ENCODE measurements at regions not wholly inside any gene's neighbourhood (a gene's known extent, or its start where the extent isn't known, plus 50 kb on each side); places are given as distances from the start of the nearest gene placed in this dataset.

- Mint-ChIP-seq H3K27me3 (ENCODE audit: low read depth, unreplicated experiment) (no peaks in the 10 kb centered on the region), H3K27ac (ENCODE audit: unreplicated experiment) (no peak overlapping the region), H3K36me3 (ENCODE audit: low read depth, unreplicated experiment) (no peaks in the 10 kb centered on the region), H3K9me3 (ENCODE audit: unreplicated experiment) (peaks cover 18% of the 10 kb centered on the region), H3K4me3 (ENCODE audit: unreplicated experiment) (no peak overlapping the region), H3K4me1 (ENCODE audit: low read depth, unreplicated experiment) (no peaks in the 10 kb centered on the region)
- TF ChIP-seq EZH2 (IDR thresholded peaks at IDR 0.05; ENCODE audit: insufficient read depth, low read length) (no peak), CTCF (IDR thresholded peaks at IDR 0.05; ENCODE audit: insufficient read depth, low read depth, low read length) (peak; percentile 76)
- H3K4me2 ChIP-seq (ENCODE audit: low read length) = peak overlapping the region; percentile 80
- no peaks in the 10 kb centered on the region for H3K4me1 ChIP-seq (ENCODE audit: insufficient read depth, low read length)
- H3K79me2 ChIP-seq (ENCODE audit: insufficient read depth, low read length) = no peaks in the 10 kb centered on the region
- H2AFZ ChIP-seq (ENCODE audit: low read depth, low read length) = peak overlapping the region; percentile 79
- H3K4me3 ChIP-seq (ENCODE audit: insufficient read depth, low read depth, low read length) = peak overlapping the region; percentile 35
- no peaks in the 10 kb centered on the region for H3K36me3 ChIP-seq (ENCODE audit: insufficient read depth, low read length)
- peaks cover 5% of the 10 kb centered on the region for H3K27me3 ChIP-seq (ENCODE audit: insufficient read depth, low read length)
- H4K20me1 ChIP-seq (ENCODE audit: insufficient read depth, low read length) = no peaks in the 10 kb centered on the region
- peaks cover 2% of the 10 kb centered on the region for H3K9me3 ChIP-seq (ENCODE audit: insufficient read depth, low read depth, low read length)
- H3K27ac ChIP-seq (ENCODE audit: low read depth, low read length) = no peak overlapping the region
- FAIRE-seq = peak; percentile 13
- DNase-seq (ENCODE audit: low read depth) = peak; percentile 32
- H3K9ac ChIP-seq (ENCODE audit: low read length) = peak overlapping the region; percentile 31
Observed at GRCh38 chr7:67625257-67625737, 628.7 kb downstream of the TYW1 start.

GRCh38 chr7:67631476-67631875 is 634.8 kb downstream of the TYW1 start:
- H3K4me1 Mint-ChIP-seq (ENCODE audit: low read depth, unreplicated experiment) = no peaks in the 10 kb centered on the region
- peaks cover 21% of the 10 kb centered on the region for H3K9me3 Mint-ChIP-seq (ENCODE audit: unreplicated experiment)
- Histone ChIP-seq H3K4me1 (ENCODE audit: insufficient read depth, low read length) (no peaks in the 10 kb centered on the region), H3K9ac (ENCODE audit: low read length) (no peak overlapping the region), H4K20me1 (ENCODE audit: insufficient read depth, low read length) (no peaks in the 10 kb centered on the region), H3K27ac (ENCODE audit: low read depth, low read length) (no peak overlapping the region), H3K4me2 (ENCODE audit: low read length) (no peak overlapping the region), H3K4me3 (ENCODE audit: insufficient read depth, low read depth, low read length) (no peak overlapping the region), H3K27me3 (ENCODE audit: insufficient read depth, low read length) (no peaks in the 10 kb centered on the region), H3K36me3 (ENCODE audit: insufficient read depth, low read length) (no peaks in the 10 kb centered on the region), H3K9me3 (ENCODE audit: insufficient read depth, low read depth, low read length) (peaks cover 2% of the 10 kb centered on the region), H3K79me2 (ENCODE audit: insufficient read depth, low read length) (no peaks in the 10 kb centered on the region), H2AFZ (ENCODE audit: low read depth, low read length) (no peak overlapping the region)
- no peak overlapping the region for H3K4me3 Mint-ChIP-seq (ENCODE audit: unreplicated experiment)
- H3K36me3 Mint-ChIP-seq (ENCODE audit: low read depth, unreplicated experiment) = no peaks in the 10 kb centered on the region
- H3K27ac Mint-ChIP-seq (ENCODE audit: unreplicated experiment) = no peak overlapping the region
- FAIRE-seq (no peak), DNase-seq (ENCODE audit: low read depth) (no peak)
- H3K27me3 Mint-ChIP-seq (ENCODE audit: low read depth, unreplicated experiment) = no peaks in the 10 kb centered on the region
- TF ChIP-seq EZH2 (IDR thresholded peaks at IDR 0.05; ENCODE audit: insufficient read depth, low read length) (no peak), CTCF (IDR thresholded peaks at IDR 0.05; ENCODE audit: insufficient read depth, low read depth, low read length) (no peak)

GRCh38 chr7:67635271-67635670 is 638.6 kb downstream of the TYW1 start:
- Histone ChIP-seq H3K9me3 (ENCODE audit: insufficient read depth, low read depth, low read length) (no peaks in the 10 kb centered on the region), H4K20me1 (ENCODE audit: insufficient read depth, low read length) (no peaks in the 10 kb centered on the region), H2AFZ (ENCODE audit: low read depth, low read length) (no peak overlapping the region), H3K36me3 (ENCODE audit: insufficient read depth, low read length) (no peaks in the 10 kb centered on the region), H3K79me2 (ENCODE audit: insufficient read depth, low read length) (no peaks in the 10 kb centered on the region), H3K27me3 (ENCODE audit: insufficient read depth, low read length) (no peaks in the 10 kb centered on the region), H3K4me3 (ENCODE audit: insufficient read depth, low read depth, low read length) (no peak overlapping the region), H3K9ac (ENCODE audit: low read length) (no peak overlapping the region), H3K27ac (ENCODE audit: low read depth, low read length) (no peak overlapping the region), H3K4me1 (ENCODE audit: insufficient read depth, low read length) (no peaks in the 10 kb centered on the region), H3K4me2 (ENCODE audit: low read length) (no peak overlapping the region)
- H3K4me3 Mint-ChIP-seq (ENCODE audit: unreplicated experiment) = no peak overlapping the region
- no peak for DNase-seq (ENCODE audit: low read depth)
- peaks cover 17% of the 10 kb centered on the region for H3K9me3 Mint-ChIP-seq (ENCODE audit: unreplicated experiment)
- no peak for TF ChIP-seq EZH2 (IDR thresholded peaks at IDR 0.05; ENCODE audit: insufficient read depth, low read length)
- no peak for TF ChIP-seq CTCF (IDR thresholded peaks at IDR 0.05; ENCODE audit: insufficient read depth, low read depth, low read length)
- no peaks in the 10 kb centered on the region for H3K36me3 Mint-ChIP-seq (ENCODE audit: low read depth, unreplicated experiment)
- no peaks in the 10 kb centered on the region for H3K4me1 Mint-ChIP-seq (ENCODE audit: low read depth, unreplicated experiment)
- no peak for FAIRE-seq
- H3K27ac Mint-ChIP-seq (ENCODE audit: unreplicated experiment) = no peak overlapping the region
- H3K27me3 Mint-ChIP-seq (ENCODE audit: low read depth, unreplicated experiment) = no peaks in the 10 kb centered on the region

All from astrocyte (in vitro differentiated cells and primary cell).